ENCODE measurements at regions not wholly inside any gene's neighbourhood (a gene's known extent, or its start where the extent isn't known, plus 50 kb on each side); places are given as distances from the start of the nearest gene placed in this dataset.
"Not testable (repeated sequence)": the region's sequence is repeated elsewhere in the genome, so short reads cannot be mapped to it uniquely, and the experiment has no call there.

- no peaks in the 10 kb centered on the region for H3K27me3 Mint-ChIP-seq
- no peaks in the 10 kb centered on the region for H3K36me3 Mint-ChIP-seq (ENCODE audit: insufficient read depth)
- no peak for TF ChIP-seq CTCF (IDR thresholded peaks at IDR 0.05; ENCODE audit: unreplicated experiment)
- H3K4me3 Mint-ChIP-seq (ENCODE audit: low read depth), result no peak overlapping the region
- H3K4me1 Mint-ChIP-seq (ENCODE audit: low read depth), result peaks cover 5% of the 10 kb centered on the region
- H3K27ac Mint-ChIP-seq, result no peak overlapping the region
- H3K9me3 Mint-ChIP-seq (ENCODE audit: low read depth), result no peaks in the 10 kb centered on the region
- no peak for DNase-seq (ENCODE audit: low spot score, unreplicated experiment)
These were observed 93.7 kb downstream of the JRKL start for GRCh38 chr11:96483374-96483955.

- Mint-ChIP-seq H3K4me1 (ENCODE audit: low read depth) (peaks cover 5% of the 10 kb centered on the region), H3K27me3 (no peaks in the 10 kb centered on the region), H3K27ac (no peak overlapping the region), H3K9me3 (ENCODE audit: low read depth) (peaks cover under 1% of the 10 kb centered on the region), H3K4me3 (ENCODE audit: low read depth) (no peak overlapping the region), H3K36me3 (ENCODE audit: insufficient read depth) (no peaks in the 10 kb centered on the region)
- no peak for TF ChIP-seq CTCF (IDR thresholded peaks at IDR 0.05; ENCODE audit: unreplicated experiment)
- no peak for DNase-seq (ENCODE audit: low spot score, unreplicated experiment)
These were observed 94.5 kb downstream of the JRKL start for GRCh38 chr11:96484361-96484760.

GRCh38 chr11:96486890-96487611 lies 97.2 kb downstream of the JRKL start:
- Mint-ChIP-seq H3K27ac (peak overlapping the region; percentile 30), H3K9me3 (ENCODE audit: low read depth) (peaks cover 20% of the 10 kb centered on the region), H3K27me3 (no peaks in the 10 kb centered on the region), H3K4me3 (ENCODE audit: low read depth) (peak overlapping the region; percentile 43), H3K4me1 (ENCODE audit: low read depth) (peaks cover 5% of the 10 kb centered on the region), H3K36me3 (ENCODE audit: insufficient read depth) (no peaks in the 10 kb centered on the region)
- no peak for DNase-seq (ENCODE audit: low spot score, unreplicated experiment)
- TF ChIP-seq CTCF (IDR thresholded peaks at IDR 0.05; ENCODE audit: unreplicated experiment), result no peak

GRCh38 chr11:96488911-96489310 lies 99.1 kb downstream of the JRKL start:
- H3K27me3 Mint-ChIP-seq; H3K4me1 Mint-ChIP-seq (ENCODE audit: low read depth); H3K4me3 Mint-ChIP-seq (ENCODE audit: low read depth); H3K27ac Mint-ChIP-seq; H3K36me3 Mint-ChIP-seq (ENCODE audit: insufficient read depth); DNase-seq (ENCODE audit: low spot score, unreplicated experiment): not testable (repeated sequence)
- peaks cover 20% of the 10 kb centered on the region for H3K9me3 Mint-ChIP-seq (ENCODE audit: low read depth)

- no peak for DNase-seq (ENCODE audit: low spot score, unreplicated experiment)
- Mint-ChIP-seq H3K27ac (no peak overlapping the region), H3K36me3 (ENCODE audit: insufficient read depth) (no peaks in the 10 kb centered on the region), H3K4me3 (ENCODE audit: low read depth) (no peak overlapping the region), H3K27me3 (no peaks in the 10 kb centered on the region), H3K4me1 (ENCODE audit: low read depth) (no peaks in the 10 kb centered on the region), H3K9me3 (ENCODE audit: low read depth) (peaks cover 5% of the 10 kb centered on the region)
- TF ChIP-seq CTCF (IDR thresholded peaks at IDR 0.05; ENCODE audit: unreplicated experiment), result no peak
These were observed 110.6 kb downstream of the JRKL start for GRCh38 chr11:96500440-96500839.

GRCh38 chr11:96506041-96506440 lies 116.2 kb downstream of the JRKL start:
- Mint-ChIP-seq H3K4me3 (ENCODE audit: low read depth) (no peak overlapping the region), H3K9me3 (ENCODE audit: low read depth) (no peaks in the 10 kb centered on the region), H3K4me1 (ENCODE audit: low read depth) (no peaks in the 10 kb centered on the region), H3K27me3 (no peaks in the 10 kb centered on the region), H3K36me3 (ENCODE audit: insufficient read depth) (no peaks in the 10 kb centered on the region), H3K27ac (no peak overlapping the region)
- no peak for TF ChIP-seq CTCF (IDR thresholded peaks at IDR 0.05; ENCODE audit: unreplicated experiment)
- DNase-seq (ENCODE audit: low spot score, unreplicated experiment), result no peak

Data from progenitor cell of endocrine pancreas (in vitro differentiated cells).